OCI-LY1 (cell line): ENCODE measurements at regions not wholly inside any gene's neighbourhood (a gene's known extent, or its start where the extent isn't known, plus 50 kb on each side); places are given as distances from the start of the nearest gene placed in this dataset.

ENCODE experiments used
- CTCF ChIP-seq: fragments of 200-600 bp; sonication (generic), shearing (Covaris generic); IDR thresholded peaks from 2 replicates; pipeline ENCODE4 v1.5.1; 2017; ENCODE audit warnings: mild to moderate bottlenecking, antibody characterized with exemption, low read length, moderate library complexity, mixed read lengths
- EZH2 ChIP-seq: fragments of 200-600 bp; sonication (generic), shearing (Covaris generic); IDR thresholded peaks from 2 replicates; pipeline ENCODE4 v1.8.0; 2017; ENCODE audit warnings: borderline replicate concordance, mixed run types, mild to moderate bottlenecking, antibody characterized with exemption, low read length, moderate library complexity, mixed read lengths

GRCh38 chr14:66066981-66067776 lies 419.0 kb upstream of the CCDC196 start:
- TF ChIP-seq EZH2 (no peak), CTCF (no peak)
